ENCODE measurements at regions not wholly inside any gene's neighbourhood (a gene's known extent, or its start where the extent isn't known, plus 50 kb on each side); places are given as distances from the start of the nearest gene placed in this dataset.

- peaks cover 21% of the 10 kb centered on the region for H3K4me1 Mint-ChIP-seq (ENCODE audit: unreplicated experiment)
- no peak overlapping the region for H3K27ac Mint-ChIP-seq (ENCODE audit: unreplicated experiment)
- no peak for DNase-seq (ENCODE audit: extremely low spot score, unreplicated experiment)
- no peak overlapping the region for H3K4me3 Mint-ChIP-seq (ENCODE audit: unreplicated experiment)
- no peaks in the 10 kb centered on the region for H3K9me3 Mint-ChIP-seq (ENCODE audit: unreplicated experiment)
- no peaks in the 10 kb centered on the region for H3K36me3 Mint-ChIP-seq (ENCODE audit: unreplicated experiment)
- TF ChIP-seq CTCF (IDR thresholded peaks at IDR 0.05): no peak
- H3K27me3 Mint-ChIP-seq (ENCODE audit: unreplicated experiment): no peaks in the 10 kb centered on the region
Measured at GRCh38 chr18:61653823-61654551, 238.8 kb downstream of the RNF152 start.

- H3K27me3 Mint-ChIP-seq (ENCODE audit: unreplicated experiment): no peaks in the 10 kb centered on the region
- no peak for TF ChIP-seq CTCF (IDR thresholded peaks at IDR 0.05)
- peaks cover 24% of the 10 kb centered on the region for H3K4me1 Mint-ChIP-seq (ENCODE audit: unreplicated experiment)
- no peak for DNase-seq (ENCODE audit: extremely low spot score, unreplicated experiment)
- H3K9me3 Mint-ChIP-seq (ENCODE audit: unreplicated experiment): peaks cover under 1% of the 10 kb centered on the region
- peak overlapping the region; percentile 69 for H3K27ac Mint-ChIP-seq (ENCODE audit: unreplicated experiment)
- no peak overlapping the region for H3K4me3 Mint-ChIP-seq (ENCODE audit: unreplicated experiment)
- H3K36me3 Mint-ChIP-seq (ENCODE audit: unreplicated experiment): no peaks in the 10 kb centered on the region
Measured at GRCh38 chr18:61651880-61652268, 240.9 kb downstream of the RNF152 start.

- no peaks in the 10 kb centered on the region for H3K27me3 Mint-ChIP-seq (ENCODE audit: unreplicated experiment)
- H3K27ac Mint-ChIP-seq (ENCODE audit: unreplicated experiment): peak overlapping the region; percentile 69
- DNase-seq (ENCODE audit: extremely low spot score, unreplicated experiment): no peak
- no peak overlapping the region for H3K4me3 Mint-ChIP-seq (ENCODE audit: unreplicated experiment)
- H3K4me1 Mint-ChIP-seq (ENCODE audit: unreplicated experiment): peaks cover 24% of the 10 kb centered on the region
- H3K36me3 Mint-ChIP-seq (ENCODE audit: unreplicated experiment): no peaks in the 10 kb centered on the region
- H3K9me3 Mint-ChIP-seq (ENCODE audit: unreplicated experiment): peaks cover 4% of the 10 kb centered on the region
- no peak for TF ChIP-seq CTCF (IDR thresholded peaks at IDR 0.05)
Measured at GRCh38 chr18:61651145-61651879, 241.5 kb downstream of the RNF152 start.

- H3K4me3 Mint-ChIP-seq (ENCODE audit: unreplicated experiment): no peak overlapping the region
- no peak overlapping the region for H3K27ac Mint-ChIP-seq (ENCODE audit: unreplicated experiment)
- H3K27me3 Mint-ChIP-seq (ENCODE audit: unreplicated experiment): no peaks in the 10 kb centered on the region
- peaks cover 9% of the 10 kb centered on the region for H3K4me1 Mint-ChIP-seq (ENCODE audit: unreplicated experiment)
- TF ChIP-seq CTCF (IDR thresholded peaks at IDR 0.05): no peak
- no peaks in the 10 kb centered on the region for H3K36me3 Mint-ChIP-seq (ENCODE audit: unreplicated experiment)
- H3K9me3 Mint-ChIP-seq (ENCODE audit: unreplicated experiment): peaks cover 4% of the 10 kb centered on the region
- no peak for DNase-seq (ENCODE audit: extremely low spot score, unreplicated experiment)
Measured at GRCh38 chr18:61643884-61644647, 248.7 kb downstream of the RNF152 start.

GRCh38 chr18:61639886-61640285 is 252.9 kb downstream of the RNF152 start:
- Mint-ChIP-seq H3K36me3 (ENCODE audit: unreplicated experiment) (no peaks in the 10 kb centered on the region), H3K9me3 (ENCODE audit: unreplicated experiment) (no peaks in the 10 kb centered on the region), H3K4me1 (ENCODE audit: unreplicated experiment) (peaks cover 28% of the 10 kb centered on the region), H3K4me3 (ENCODE audit: unreplicated experiment) (no peak overlapping the region), H3K27me3 (ENCODE audit: unreplicated experiment) (no peaks in the 10 kb centered on the region), H3K27ac (ENCODE audit: unreplicated experiment) (no peak overlapping the region)
- no peak for DNase-seq (ENCODE audit: extremely low spot score, unreplicated experiment)
- TF ChIP-seq CTCF (IDR thresholded peaks at IDR 0.05): no peak

All from osteocyte (in vitro differentiated cells).